ENCODE measurements at regions not wholly inside any gene's neighbourhood (a gene's known extent, or its start where the extent isn't known, plus 50 kb on each side); places are given as distances from the start of the nearest gene placed in this dataset.

DNA sequence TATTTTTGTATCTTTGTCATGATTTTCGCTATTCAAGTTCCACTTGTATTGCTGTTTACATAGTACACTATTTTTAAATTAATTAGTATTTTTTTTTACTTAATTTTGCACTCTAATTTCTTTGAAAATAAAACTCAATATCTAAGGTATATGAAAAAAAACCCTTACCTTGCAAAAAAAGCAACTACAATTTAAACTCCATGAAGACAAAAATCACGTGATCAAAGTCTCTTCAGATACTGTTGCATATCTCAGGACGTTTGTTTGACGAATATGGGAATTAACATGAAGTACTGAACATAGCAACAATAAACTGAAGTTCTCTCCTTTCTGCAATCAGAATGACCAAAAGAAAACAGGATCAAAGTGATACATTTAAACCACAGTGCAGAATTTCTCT lies 968.4 kb upstream of the SEL1L start:
- no peak for DNase-seq
- intact Hi-C loops (cut with DNase I) = no loop called here

DNA sequence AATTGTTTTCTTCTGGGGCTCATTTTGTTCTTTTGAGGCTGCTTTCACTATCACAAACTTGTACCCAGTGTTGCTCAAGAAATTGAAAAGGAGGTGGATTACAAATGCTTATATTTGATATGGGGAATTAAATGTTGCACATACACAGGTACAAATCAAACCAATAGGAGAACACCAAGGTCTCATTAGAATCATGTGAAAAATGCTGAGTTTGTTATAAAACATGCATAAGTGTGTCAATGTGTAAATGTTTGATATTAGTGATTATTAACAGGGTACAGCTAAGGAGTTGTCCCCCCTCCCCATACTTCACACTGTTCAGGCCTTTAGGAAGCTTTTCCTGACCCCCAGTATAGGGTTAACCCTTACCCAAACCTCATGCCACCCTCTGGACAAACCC lies 971.2 kb upstream of the SEL1L start:
- intact Hi-C loops (cut with DNase I) = no loop called here
- DNase-seq = no peak

DNA sequence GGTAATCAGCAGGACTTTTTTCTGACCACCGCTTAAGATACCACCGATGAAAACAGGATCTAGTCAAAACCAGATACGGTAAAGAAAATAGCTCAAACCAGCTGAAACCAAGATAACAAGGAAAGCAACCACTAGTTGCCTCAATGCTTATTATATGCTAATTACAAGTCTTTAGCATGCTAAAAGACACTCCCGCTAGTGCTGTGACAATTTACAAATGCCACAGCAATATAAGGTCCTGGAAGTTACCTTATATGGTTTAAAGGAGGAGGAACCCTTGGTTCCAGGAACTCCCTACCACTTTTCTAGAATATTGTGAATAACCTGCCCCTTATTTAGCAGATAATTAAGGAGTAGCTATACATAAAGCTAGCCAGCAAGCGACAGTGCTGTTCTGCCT lies 976.4 kb upstream of the SEL1L start:
- intact Hi-C loops (cut with DNase I) = no loop called here
- no peak for DNase-seq

DNA sequence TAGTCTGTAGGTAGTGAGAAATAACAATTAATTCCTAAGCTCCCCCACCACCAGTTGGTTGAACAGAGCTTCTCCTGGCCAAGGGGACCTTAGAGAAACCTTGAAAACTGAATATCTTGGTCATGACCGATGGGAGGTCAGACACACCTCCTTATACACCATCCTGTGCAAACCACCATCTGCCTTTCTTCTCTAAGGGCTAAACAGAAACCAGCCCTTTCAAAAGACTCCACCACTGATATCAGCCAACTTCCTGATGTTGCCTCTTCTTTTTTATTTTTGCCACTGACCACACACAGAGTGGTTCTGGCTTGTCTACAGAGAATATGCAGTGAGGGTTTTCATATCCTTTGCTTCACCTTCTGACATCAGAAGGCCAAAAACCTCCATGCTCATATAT lies 977.7 kb upstream of the SEL1L start:
- no peak for DNase-seq
- intact Hi-C loops (cut with DNase I) = no loop called here

DNA sequence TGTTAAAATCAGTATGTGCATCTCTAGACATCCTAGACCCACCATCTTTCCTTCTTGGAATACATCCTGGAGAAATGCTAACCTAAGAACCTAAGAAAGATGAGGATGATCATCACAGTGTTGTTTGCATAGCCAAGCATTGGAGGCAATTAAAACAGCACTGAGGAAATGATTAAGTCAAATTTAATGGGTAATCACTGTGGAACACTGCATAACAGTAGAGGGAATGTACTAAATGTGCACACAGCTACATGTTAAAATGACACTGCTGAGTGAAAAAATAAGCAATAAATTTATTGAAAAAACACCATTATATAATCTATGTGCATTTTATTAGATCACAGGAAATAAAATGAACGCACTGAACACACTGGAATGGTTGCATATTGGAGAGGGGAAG lies 987.1 kb upstream of the SEL1L start:
- intact Hi-C loops (cut with DNase I) = no loop called here
- DNase-seq = no peak

DNA sequence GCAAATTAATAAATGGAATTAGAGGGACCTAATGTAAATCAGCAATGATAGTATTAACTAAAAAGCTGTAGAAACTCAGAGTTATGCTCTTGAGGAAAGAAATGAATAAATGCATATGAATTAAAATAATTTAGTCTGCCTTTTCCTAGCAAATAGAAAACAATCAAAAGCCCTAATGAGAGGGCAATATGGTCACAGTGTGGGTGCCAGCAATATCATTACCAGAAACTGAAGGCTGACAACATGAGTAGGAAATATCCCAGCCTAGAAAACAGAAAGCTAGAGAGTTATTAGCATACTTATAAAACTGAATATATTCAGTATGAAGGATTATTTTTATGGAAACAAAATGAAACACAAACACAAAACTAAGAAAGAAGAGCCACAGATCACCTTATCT lies 987.5 kb upstream of the SEL1L start:
- DNase-seq = no peak
- intact Hi-C loops (cut with DNase I) = no loop called here

DNA sequence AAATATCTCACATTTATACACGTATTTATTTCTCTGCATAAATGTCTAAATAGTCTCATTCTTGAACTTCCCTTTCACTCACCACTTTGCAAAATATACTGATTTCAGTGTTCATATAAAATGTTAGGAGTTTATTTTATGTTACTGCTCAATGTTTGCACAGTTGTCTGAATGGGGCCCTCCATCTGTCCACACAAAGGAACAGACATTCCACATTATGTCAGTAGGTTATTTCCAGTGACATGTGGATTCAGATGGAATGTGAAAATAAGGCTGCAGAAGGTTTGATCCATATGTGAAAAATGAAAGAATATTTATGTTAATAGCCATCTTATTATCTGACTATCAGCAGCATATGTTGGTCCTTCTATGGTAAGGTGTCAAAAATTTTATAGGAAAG lies 994.4 kb upstream of the SEL1L start:
- intact Hi-C loops (cut with DNase I) = no loop called here

DNA sequence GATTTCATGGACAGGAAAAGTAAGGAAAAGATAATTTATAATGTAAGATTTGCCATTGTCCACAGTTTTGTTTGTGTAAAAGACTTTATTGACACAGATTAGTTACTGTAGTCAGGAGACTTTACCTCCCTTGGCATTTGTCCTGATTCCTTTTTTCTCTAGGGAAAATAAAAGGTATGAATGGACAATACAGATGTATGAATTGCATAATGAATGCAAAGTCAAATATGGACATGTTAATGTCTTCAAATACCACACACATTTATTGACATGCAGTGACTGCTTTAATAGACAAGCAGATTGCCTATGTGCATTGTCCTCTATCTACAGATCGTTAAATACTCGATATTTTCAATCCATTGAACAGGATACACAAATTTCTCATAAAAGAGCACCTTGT lies 999.7 kb upstream of the SEL1L start:
- intact Hi-C loops (cut with DNase I) = no loop called here
- no peak for DNase-seq

More for the DNA sequence above, 994.4 kb upstream of the SEL1L start:
- no peak for DNase-seq

DNA sequence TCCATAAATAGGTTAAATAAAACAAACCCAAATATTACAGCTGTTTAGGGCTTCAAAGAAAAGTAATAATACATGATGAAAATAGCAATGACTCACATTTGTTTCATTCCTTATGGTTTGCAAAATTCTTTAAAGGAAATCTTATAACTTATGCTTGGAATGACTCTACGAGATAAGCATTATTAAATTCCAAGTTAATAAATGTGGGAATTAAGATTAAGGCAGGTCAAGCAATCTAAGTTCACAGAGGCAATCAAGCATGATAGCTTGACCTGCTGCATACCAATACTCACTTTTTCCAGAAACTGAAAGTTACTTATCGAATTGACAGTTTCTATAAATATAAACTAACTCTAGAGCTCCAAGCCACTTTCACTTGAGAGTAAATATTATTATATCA lies 1002.9 kb upstream of the SEL1L start:
- DNase-seq = no peak
- intact Hi-C loops (cut with DNase I) = no loop called here

DNA sequence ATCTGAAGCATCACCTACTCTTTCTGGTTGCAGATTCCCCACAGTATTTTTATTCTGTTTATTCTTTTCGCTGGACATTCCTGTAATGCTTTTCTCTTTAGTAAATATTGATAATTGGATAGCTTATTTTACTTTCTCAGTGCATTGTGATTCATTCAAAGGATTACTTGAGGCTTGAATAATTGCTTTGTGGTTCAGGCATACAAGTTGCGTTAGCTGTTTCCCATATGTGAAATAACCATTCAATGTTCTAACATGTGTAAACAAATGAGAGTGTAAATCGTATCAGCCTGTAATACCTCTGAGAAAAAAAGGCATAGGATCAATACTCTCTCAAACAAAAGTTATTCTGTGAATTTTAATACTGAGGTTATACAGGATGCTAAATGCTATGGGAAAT lies 1004.2 kb upstream of the SEL1L start:
- no peak for DNase-seq
- intact Hi-C loops (cut with DNase I) = no loop called here

DNA sequence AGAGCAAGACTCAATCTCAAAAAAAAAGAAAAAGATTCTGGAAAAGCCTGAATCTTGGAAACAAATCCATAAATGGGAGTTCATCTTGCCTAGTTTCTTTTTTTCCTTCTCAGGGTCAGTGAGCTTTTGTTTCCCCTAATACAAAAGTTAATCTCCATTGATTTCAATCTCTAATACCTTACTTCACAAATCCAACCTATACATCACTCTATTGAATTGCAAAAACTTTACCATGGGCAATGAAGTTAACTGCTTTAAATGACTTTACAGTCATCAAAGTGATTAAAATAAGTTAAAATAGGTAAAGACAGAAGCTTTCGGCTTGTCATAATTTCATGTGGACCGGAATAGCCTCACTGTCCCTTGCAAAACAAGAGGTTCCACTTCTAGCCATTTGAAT lies 1012.7 kb upstream of the SEL1L start:
- no peak for DNase-seq
- intact Hi-C loops (cut with DNase I) = no loop called here

DNA sequence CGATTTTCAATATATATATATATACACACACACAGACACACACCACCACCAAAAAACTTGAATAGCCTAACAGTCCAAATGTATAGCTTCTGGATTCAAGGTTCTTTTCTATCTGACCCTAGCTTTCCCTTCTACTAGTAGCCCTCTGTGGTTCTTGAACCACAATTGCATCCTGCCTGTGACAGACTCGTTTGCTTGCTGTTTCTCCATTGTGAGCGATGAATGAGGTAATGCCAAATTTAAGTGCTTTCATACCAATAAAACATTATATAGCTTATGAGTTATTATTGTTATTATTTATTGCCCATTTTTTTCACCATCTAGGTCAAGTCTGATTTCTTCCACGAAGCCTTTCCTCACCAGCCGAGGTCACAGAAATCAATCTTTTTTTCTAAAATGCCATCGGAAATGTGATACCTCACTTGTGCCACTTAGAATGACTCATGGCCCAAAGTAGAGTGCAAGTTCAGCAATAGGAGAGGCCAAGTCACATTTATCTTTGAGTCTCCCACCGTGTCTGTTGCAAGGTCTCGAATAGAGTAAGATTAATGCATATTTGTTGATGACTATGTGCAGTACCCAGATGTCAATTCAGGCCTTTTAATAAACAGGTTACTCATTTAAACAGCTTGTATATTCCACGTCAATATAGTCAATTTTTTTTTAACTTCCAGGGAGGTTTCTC lies 1015.8 kb upstream of the SEL1L start:
- intact Hi-C loops (cut with DNase I) = no loop called here
- DNase-seq = no peak

DNA sequence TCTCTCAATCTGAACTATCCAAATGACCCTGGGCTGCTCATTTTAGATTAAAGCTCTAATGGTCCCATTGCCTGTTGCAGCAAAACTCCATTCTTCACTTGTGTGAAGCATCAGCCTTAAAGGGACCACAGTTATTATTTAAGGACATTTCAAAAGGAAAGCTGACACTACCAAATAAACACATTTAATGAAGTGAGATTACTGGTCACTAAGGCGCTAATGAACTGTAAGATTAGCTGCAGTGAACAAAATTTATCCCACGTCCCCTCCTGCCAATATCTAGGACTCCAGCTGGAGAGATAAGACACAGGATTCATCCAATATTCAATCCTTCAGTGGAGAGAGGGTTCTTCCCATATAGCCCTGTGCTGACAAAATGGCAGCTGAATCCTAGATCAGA lies 1029.2 kb upstream of the SEL1L start:
- DNase-seq = no peak
- intact Hi-C loops (cut with DNase I) = no loop called here

DNA sequence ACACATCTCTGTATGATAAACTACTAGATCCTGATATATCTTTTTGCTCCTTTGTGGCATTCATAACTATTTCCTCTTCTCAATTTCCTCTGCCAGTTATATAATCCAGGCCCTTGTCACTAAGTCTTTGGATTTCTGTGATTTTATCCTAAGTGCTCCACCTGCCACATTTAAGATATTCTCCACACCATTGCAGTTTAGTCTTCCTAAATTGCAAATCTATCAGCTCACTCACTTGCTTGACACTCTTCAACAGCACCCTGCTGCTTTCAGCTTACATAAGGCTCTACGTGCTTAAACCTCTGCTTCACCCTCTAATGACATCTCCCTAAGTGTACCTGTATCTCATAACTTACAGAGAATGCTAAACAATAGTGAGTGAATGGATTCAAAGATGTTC lies 1032.2 kb upstream of the SEL1L start:
- intact Hi-C loops (cut with DNase I) = no loop called here

DNA sequence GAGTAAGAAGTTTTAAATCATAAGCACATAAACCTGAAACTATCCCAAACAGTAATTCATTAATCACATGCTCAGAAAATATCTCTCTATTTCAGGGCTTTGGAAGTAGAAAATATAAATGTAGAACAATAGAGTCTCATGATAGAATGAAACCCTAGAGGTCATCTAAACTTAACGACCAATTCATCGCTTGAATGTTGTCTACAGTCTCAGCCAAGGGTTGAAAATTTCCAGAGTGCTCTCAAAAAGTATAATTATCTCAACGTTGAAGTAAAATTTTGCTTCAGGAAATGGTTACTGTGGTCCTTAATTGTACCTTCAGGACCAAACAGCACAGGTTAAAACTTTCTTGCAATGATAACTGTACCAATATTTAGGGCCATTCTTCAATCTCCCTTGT lies 1053.6 kb upstream of the SEL1L start:
- DNase-seq = no peak
- intact Hi-C loops (cut with DNase I) = no loop called here

More for the DNA sequence above, 1032.2 kb upstream of the SEL1L start:
- DNase-seq = no peak

DNA sequence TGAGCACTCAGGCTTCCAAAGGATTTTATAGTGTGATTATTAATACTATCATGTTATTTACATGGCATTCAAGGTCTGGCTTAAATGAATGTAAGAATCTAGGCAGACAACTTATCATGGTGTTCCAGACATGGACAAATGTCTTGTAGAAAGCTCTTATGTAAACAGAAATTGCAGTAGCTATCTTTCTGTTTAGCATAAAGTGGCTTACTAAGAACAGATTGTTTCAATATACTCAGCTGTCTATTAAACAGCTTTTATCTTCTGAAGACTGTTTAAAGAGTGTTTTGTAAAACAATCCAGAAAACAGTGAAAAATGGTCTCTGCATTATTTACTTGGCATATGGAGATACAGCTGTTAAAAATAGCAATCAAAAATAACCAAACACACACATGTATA lies 1061.8 kb upstream of the SEL1L start:
- no peak for DNase-seq
- intact Hi-C loops (cut with DNase I) = no loop called here

DNA sequence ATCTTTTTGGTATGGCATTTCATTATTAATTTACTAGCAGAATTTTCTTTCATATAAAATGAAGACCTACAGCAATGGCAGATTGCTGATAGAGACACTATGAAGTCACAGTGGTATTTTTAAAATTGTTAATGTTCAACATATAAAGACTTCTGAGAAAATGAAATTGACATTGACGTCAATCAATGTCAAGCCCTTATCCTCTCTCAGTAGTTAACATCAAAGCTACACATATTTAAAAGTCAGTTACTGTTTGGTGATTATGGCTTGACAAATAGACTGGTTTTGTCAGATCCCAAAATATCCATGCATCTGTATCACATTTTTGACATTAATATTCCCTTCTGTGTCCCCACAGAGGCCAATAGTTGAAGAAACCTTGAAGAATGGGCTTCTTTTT lies 1069.1 kb upstream of the SEL1L start:
- intact Hi-C loops (cut with DNase I) = no loop called here
- no peak for DNase-seq

DNA sequence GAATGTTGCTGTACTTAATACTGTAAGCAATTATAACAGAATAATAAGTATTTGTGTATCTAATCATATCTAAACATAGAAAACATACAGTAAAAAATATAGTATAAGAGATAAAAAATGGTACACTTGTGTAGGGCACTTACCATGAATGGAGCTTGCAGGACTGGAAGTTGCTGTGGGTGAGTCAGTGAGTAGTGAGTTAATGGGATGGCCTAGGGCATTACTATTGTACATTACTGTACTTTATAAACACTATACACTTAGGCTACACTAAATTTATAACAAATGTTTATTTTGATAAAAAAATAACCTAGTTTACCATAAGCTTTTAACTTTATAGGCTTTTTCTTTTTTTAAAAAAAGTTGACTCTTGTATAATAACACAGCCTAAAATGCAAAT lies 1071.2 kb upstream of the SEL1L start:
- intact Hi-C loops (cut with DNase I) = no loop called here
- no peak for DNase-seq

DNA sequence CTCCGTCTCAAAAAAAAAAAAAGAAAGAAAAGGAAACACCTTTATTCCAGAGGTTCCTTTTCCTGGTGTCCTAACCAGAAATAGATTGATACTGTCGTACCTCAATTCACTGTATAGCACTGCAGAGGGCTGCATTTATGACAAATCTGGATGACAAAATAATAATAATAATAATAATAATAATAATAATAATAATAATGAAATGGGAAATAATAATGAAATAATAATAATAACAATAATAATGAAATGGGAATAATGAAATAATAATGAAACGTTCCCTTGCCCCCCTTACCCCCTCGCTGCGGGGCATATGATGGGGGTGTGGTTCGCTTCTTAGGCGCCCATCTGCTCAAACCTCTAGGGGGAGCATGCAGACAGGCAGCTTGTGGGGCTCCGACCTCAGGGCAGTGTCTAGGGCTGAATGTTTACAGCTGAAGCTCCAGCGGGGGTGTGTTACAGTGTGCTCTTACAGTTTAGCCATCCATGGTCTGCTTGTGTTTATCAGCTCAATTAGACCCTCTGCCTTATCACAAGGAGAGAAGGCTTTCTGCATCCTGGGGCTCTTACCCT lies 1088.3 kb upstream of the SEL1L start:
- DNase-seq = no peak
- intact Hi-C loops (cut with DNase I) = no loop called here

DNA sequence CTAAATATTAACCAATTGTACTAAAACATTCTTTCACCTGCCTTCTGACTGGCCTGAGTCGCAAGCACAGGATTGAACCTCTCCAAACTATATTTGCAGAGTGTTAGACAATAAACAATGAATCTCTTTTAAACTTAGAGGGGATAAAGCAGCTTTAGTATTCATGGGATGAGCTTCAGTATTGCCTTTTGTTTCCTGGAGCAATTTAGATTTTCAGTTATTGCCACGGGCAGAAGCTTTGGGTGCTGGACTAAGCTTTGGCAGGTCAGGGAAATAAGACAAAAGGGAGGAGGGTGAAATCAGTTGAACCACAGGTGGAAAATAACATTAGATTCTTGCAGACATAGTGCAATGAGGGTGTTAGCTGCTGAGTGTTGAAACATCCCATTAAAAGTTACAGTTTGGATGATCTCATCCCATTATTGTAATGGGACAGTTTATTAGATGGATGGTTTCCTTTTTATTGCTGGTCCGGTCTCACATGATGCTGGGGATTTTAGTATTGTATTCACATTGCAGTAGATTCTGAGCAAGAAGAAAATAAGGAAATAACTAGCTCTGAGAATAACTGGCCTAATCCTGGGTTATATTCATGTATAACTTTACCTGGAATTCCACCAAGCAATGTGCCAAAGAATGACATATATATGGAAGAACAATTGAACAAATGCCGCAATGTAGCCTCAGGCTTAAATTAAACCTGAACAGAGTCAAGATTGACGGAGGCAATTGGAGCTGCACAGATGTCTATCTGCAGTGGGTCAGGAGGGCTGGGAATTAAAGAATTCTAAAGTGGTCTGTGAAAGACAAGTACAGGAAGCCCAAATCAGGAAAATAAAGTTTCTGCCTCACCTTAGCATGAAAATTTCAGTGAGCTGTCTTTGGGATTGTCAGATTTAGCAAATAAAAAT lies 1092.8 kb upstream of the SEL1L start:
- intact Hi-C loops (cut with DNase I) = no loop called here
- DNase-seq = no peak

DNA sequence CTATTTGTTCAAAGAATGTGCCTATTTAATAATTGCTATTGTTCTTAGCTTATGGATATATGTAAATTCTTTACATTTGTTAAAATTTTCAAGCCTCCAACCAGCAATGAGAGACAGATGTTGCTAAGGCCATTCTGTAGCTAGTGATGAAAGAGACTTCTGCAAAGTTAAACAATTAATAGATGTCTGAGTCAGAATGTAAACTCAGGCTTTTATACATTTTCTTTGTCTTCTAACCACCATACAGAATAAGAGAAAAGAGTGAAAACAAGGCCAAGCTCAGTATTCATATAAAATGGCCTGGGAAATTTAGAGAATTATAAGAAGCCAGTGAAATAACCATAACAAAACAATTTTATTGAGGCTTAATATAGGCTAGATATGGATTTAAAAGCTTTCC lies 1102.3 kb upstream of the SEL1L start:
- no peak for DNase-seq
- intact Hi-C loops (cut with DNase I) = no loop called here

DNA sequence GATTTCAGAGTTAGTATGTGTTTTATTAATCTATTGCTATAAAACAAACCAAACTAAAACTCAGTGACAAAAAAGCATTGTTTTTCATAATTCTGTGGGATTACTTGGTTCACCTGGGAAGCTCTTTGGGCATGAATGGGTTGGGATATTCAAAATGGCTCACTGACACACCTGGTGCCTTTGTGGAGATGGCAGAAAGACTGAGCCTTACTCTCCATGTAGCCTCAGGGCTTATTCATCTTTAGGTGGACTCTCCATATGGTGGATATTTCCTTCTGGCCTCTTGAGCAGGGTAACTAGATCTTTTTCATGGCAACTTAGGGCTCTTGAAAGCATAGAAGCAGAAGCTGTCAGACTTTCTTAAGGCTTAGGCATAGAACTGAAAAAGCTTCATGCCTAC lies 1102.8 kb upstream of the SEL1L start:
- intact Hi-C loops (cut with DNase I) = no loop called here

More for the DNA sequence above, 1102.8 kb upstream of the SEL1L start:
- DNase-seq = no peak

Data from posterior cingulate gyrus (tissue), 11 donors.